Hepatocyte (in vitro differentiated cells): ENCODE measurements at regions not wholly inside any gene's neighbourhood (a gene's known extent, or its start where the extent isn't known, plus 50 kb on each side); places are given as distances from the start of the nearest gene placed in this dataset.

ENCODE experiments used
- DNase-seq: peaks from one replicate; pipeline ENCODE4 v3.0.0-alpha.2; 2016; ENCODE audit warnings: low spot score
- H2AFZ ChIP-seq: fragments of 200-600 bp; sonication (generic); 2 replicates; pipeline ENCODE4 v1.6.0; 2016; ENCODE audit warnings: antibody characterized with exemption, mild to moderate bottlenecking
- H3K27ac ChIP-seq: fragments of 200-600 bp; sonication (generic); 2 replicates; pipeline ENCODE4 v1.5.1; 2016; ENCODE audit warnings: mild to moderate bottlenecking
- H3K27me3 ChIP-seq: fragments of 200-600 bp; sonication (generic); 2 replicates; pipeline ENCODE4 v1.6.1; 2016
- H3K36me3 ChIP-seq: fragments of 200-600 bp; sonication (generic); replicated peaks from 2 replicates; pipeline ENCODE4 v1.5.1; 2016; ENCODE audit warnings: low read depth; ENCODE audit not compliant: insufficient read depth
- H3K4me1 ChIP-seq: fragments of 200-600 bp; sonication (generic); 2 replicates; pipeline ENCODE4 v1.5.1; 2016; ENCODE audit warnings: mild to moderate bottlenecking, moderate library complexity; ENCODE audit not compliant: insufficient read depth
- H3K4me2 ChIP-seq: fragments of 200-600 bp; sonication (generic); 2 replicates; pipeline ENCODE4 v1.6.0; 2016
- H3K4me3 ChIP-seq: fragments of 200-600 bp; sonication (generic); 2 replicates; pipeline ENCODE4 v1.5.1; 2016; ENCODE audit warnings: mild to moderate bottlenecking
- H3K79me2 ChIP-seq: fragments of 200-600 bp; sonication (generic); 2 replicates; pipeline ENCODE4 v1.6.0; 2017; ENCODE audit warnings: mild to moderate bottlenecking
- H3K9me2 ChIP-seq: fragments of 200-600 bp; sonication (generic); replicated peaks from 2 replicates; pipeline ENCODE4 v1.6.0; 2017; ENCODE audit warnings: mild to moderate bottlenecking; ENCODE audit not compliant: insufficient read depth
- H3K9me3 ChIP-seq: fragments of 200-600 bp; sonication (generic); 2 replicates; pipeline ENCODE4 v1.5.1; 2016; ENCODE audit warnings: low read depth, mild to moderate bottlenecking
- H4K20me1 ChIP-seq: fragments of 200-600 bp; sonication (generic); 2 replicates; pipeline ENCODE4 v1.6.0; 2016; ENCODE audit warnings: mild to moderate bottlenecking; ENCODE audit not compliant: insufficient read depth, poor library complexity, severe bottlenecking
- EZH2 ChIP-seq: fragments of 200-600 bp; sonication (generic); IDR thresholded peaks from 2 replicates; pipeline ENCODE4 v1.6.1; 2016; ENCODE audit warnings: antibody characterized with exemption, mild to moderate bottlenecking, borderline replicate concordance
- EZH2phosphoT487 ChIP-seq: fragments of 200-600 bp; sonication (generic); IDR thresholded peaks from one replicate; pipeline ENCODE4 v1.6.1; 2018; ENCODE audit warnings: antibody characterized with exemption, mild to moderate bottlenecking, low read depth, moderate library complexity; ENCODE audit not compliant: unreplicated experiment, severe bottlenecking
- WGBS: methylation state at CpG from one replicate; pipeline ENCODE4 v1.1.6; 2016; ENCODE audit warnings: low lambda C conversion rate; ENCODE audit errors: missing lambda C conversion rate; 5-methylcytosine and 5-hydroxymethylcytosine counted together
- TF ChIP-seq, protein P1 (sequence below): fragments of 200-600 bp; sonication (generic); IDR thresholded peaks from 2 replicates; pipeline ENCODE4 v1.5.1; 2016; ENCODE audit warnings: antibody characterized with exemption, mild to moderate bottlenecking; ENCODE audit not compliant: poor library complexity

DNA sequence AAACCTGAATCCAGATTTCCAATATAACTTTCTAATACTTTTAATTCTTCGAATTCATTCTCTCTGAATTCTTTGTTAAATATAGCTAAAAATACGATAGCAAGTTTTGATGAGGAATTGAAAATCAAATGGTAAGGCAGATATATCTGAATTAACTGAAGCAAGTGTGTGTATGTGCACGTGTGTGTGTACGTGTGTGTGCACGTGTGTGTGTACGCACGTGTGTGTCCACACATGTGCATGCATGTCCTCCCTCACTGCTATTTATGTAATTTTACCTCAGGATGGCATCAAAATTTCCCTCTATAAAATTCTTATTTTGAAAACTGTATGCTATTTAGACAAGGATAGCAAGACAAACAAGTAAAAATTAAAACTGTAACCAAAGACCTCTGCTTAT, 961.3 kb upstream of the CNTN5 start:
- TF ChIP-seq EZH2phosphoT487 (no peak), EZH2 (no peak)
- TF ChIP-seq, protein P1, sequence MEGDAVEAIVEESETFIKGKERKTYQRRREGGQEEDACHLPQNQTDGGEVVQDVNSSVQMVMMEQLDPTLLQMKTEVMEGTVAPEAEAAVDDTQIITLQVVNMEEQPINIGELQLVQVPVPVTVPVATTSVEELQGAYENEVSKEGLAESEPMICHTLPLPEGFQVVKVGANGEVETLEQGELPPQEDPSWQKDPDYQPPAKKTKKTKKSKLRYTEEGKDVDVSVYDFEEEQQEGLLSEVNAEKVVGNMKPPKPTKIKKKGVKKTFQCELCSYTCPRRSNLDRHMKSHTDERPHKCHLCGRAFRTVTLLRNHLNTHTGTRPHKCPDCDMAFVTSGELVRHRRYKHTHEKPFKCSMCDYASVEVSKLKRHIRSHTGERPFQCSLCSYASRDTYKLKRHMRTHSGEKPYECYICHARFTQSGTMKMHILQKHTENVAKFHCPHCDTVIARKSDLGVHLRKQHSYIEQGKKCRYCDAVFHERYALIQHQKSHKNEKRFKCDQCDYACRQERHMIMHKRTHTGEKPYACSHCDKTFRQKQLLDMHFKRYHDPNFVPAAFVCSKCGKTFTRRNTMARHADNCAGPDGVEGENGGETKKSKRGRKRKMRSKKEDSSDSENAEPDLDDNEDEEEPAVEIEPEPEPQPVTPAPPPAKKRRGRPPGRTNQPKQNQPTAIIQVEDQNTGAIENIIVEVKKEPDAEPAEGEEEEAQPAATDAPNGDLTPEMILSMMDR: no peak
- no peaks in the 10 kb centered on the region for H3K79me2 ChIP-seq
- H3K9me3 ChIP-seq: no peaks in the 10 kb centered on the region
- no peaks in the 10 kb centered on the region for H3K9me2 ChIP-seq
- no peaks in the 10 kb centered on the region for H3K36me3 ChIP-seq
- DNase-seq: no peak
- H3K27ac ChIP-seq: no peak overlapping the region
- no peak overlapping the region for H3K4me3 ChIP-seq
- H4K20me1 ChIP-seq: no peaks in the 10 kb centered on the region
- WGBS: 82% methylated on average over 7 of the region's 7 CpGs
- H2AFZ ChIP-seq: no peak overlapping the region
- H3K4me1 ChIP-seq: no peaks in the 10 kb centered on the region
- no peak overlapping the region for H3K4me2 ChIP-seq
- no peaks in the 10 kb centered on the region for H3K27me3 ChIP-seq

DNA sequence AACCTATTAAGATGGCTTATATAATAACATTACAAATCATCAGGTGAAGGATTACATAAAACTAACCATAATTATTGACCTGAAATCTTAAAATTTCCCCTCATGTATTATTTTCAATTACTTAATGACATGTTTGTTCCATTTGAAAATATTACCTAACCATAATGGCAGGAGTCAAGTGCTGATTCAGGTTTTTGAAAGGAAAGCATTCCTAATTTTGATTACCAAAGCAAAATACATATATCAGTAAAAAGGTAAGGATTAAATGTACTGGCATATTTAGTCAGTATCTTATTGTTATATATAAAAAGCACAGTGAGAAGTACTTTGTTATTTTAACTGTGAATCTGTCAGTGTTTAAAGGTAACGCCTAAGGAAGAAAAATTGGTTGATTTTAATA, 960.0 kb upstream of the CNTN5 start:
- H3K79me2 ChIP-seq: no peaks in the 10 kb centered on the region
- no peak overlapping the region for H3K4me3 ChIP-seq
- H3K9me3 ChIP-seq: no peaks in the 10 kb centered on the region
- H3K27ac ChIP-seq: no peak overlapping the region
- no peak overlapping the region for H2AFZ ChIP-seq
- H3K27me3 ChIP-seq: no peaks in the 10 kb centered on the region
- TF ChIP-seq EZH2 (no peak), EZH2phosphoT487 (no peak)
- TF ChIP-seq, protein P1: no peak
- H3K4me1 ChIP-seq: no peaks in the 10 kb centered on the region
- no peak for DNase-seq
- H4K20me1 ChIP-seq: no peaks in the 10 kb centered on the region
- no peak overlapping the region for H3K4me2 ChIP-seq
- H3K9me2 ChIP-seq: no peaks in the 10 kb centered on the region
- 95% methylated on average over 1 of the region's 1 CpG for WGBS
- H3K36me3 ChIP-seq: no peaks in the 10 kb centered on the region

DNA sequence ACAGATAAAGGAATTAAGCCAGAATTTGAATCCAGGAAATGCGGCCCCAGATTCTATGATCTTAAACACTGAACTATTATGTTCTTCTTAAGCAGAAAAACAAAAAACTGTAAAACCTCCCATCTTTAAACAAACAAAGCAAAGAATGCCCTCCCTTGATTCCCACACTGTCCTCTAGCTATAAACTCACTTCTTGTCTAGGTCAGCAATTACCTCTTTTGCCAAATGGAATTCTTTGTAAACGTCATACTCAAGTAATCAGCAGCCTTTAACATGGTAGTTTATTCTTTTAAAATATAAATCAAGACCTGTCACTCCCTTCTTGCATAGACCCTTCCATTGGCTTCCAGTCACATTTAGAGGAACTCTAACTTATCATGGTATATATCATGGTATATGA, 958.9 kb upstream of the CNTN5 start:
- H3K27ac ChIP-seq: no peak overlapping the region
- no peak overlapping the region for H3K4me2 ChIP-seq
- DNase-seq: no peak
- no peaks in the 10 kb centered on the region for H3K36me3 ChIP-seq
- H3K27me3 ChIP-seq: no peaks in the 10 kb centered on the region
- no peaks in the 10 kb centered on the region for H3K79me2 ChIP-seq
- no peaks in the 10 kb centered on the region for H3K4me1 ChIP-seq
- H4K20me1 ChIP-seq: no peaks in the 10 kb centered on the region
- no peak for TF ChIP-seq EZH2
- TF ChIP-seq, protein P1: no peak
- no peak for TF ChIP-seq EZH2phosphoT487
- H2AFZ ChIP-seq: no peak overlapping the region
- H3K9me3 ChIP-seq: no peaks in the 10 kb centered on the region
- no peaks in the 10 kb centered on the region for H3K9me2 ChIP-seq
- WGBS: 51% methylated on average over 2 of the region's 2 CpGs
- no peak overlapping the region for H3K4me3 ChIP-seq

DNA sequence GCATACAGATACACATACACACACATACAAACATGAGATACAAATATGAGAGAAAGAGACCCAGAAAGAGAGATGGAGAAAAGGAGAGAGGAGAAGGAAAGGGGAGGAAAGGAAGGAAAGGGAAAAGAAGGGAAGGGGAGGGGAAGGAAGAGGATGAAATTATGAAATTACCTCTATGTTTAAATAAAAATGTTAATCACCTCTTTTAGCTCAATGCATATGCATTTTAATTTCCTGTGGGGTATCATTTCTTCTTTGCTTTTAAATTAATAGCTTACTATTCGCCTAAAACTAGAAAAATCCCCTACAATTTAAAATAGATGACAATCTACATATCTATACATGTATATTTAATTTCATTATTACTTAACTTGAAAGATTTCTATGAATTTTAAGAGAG, 958.0 kb upstream of the CNTN5 start:
- Histone ChIP-seq H2AFZ (no peak overlapping the region), H3K4me1 (no peaks in the 10 kb centered on the region), H3K27ac (no peak overlapping the region), H3K79me2 (no peaks in the 10 kb centered on the region), H3K9me2 (no peaks in the 10 kb centered on the region), H4K20me1 (no peaks in the 10 kb centered on the region), H3K36me3 (no peaks in the 10 kb centered on the region), H3K27me3 (no peaks in the 10 kb centered on the region), H3K4me3 (no peak overlapping the region), H3K9me3 (no peaks in the 10 kb centered on the region), H3K4me2 (no peak overlapping the region)
- DNase-seq: no peak
- 92% methylated on average over 1 of the region's 1 CpG for WGBS
- TF ChIP-seq EZH2phosphoT487: no peak
- no peak for TF ChIP-seq EZH2
- TF ChIP-seq, protein P1: no peak
